Superior temporal gyrus (tissue), 1 donor: ENCODE measurements at regions not wholly inside any gene's neighbourhood (a gene's known extent, or its start where the extent isn't known, plus 50 kb on each side); places are given as distances from the start of the nearest gene placed in this dataset.
"Not testable (repeated sequence)": the region's sequence is repeated elsewhere in the genome, so short reads cannot be mapped to it uniquely, and the experiment has no call there.

Experiments used
- DNase-seq: peaks from one replicate; pipeline ENCODE4 v3.0.0-alpha.2; 2016; ENCODE audit errors: extremely low spot score

- no peak for DNase-seq
Observed at GRCh38 chr18:46226461-46226860, 122.3 kb downstream of the HAUS1 start.

GRCh38 chr18:46229641-46230040 lies 125.5 kb downstream of the HAUS1 start:
- DNase-seq = not testable (repeated sequence)

- no peak for DNase-seq
Observed at GRCh38 chr18:46236156-46236555, 132.0 kb downstream of the HAUS1 start.

- DNase-seq = no peak
Observed at GRCh38 chr18:46237891-46238290, 133.7 kb downstream of the HAUS1 start.

- no peak for DNase-seq
Observed at GRCh38 chr18:46239549-46239948, 135.4 kb downstream of the HAUS1 start.

- no peak for DNase-seq
Observed at GRCh38 chr18:46239998-46240397, 135.8 kb downstream of the HAUS1 start.

GRCh38 chr18:46241393-46241792 lies 137.2 kb downstream of the HAUS1 start:
- DNase-seq = not testable (repeated sequence)

- no peak for DNase-seq
Observed at GRCh38 chr18:46242183-46242582, 138.0 kb downstream of the HAUS1 start.

- DNase-seq = no peak
Observed at GRCh38 chr18:46243095-46243494, 138.9 kb downstream of the HAUS1 start.

- DNase-seq = no peak
Observed at GRCh38 chr18:46243673-46244072, 139.5 kb downstream of the HAUS1 start.

- DNase-seq = no peak
Observed at GRCh38 chr18:46246101-46246500, 141.9 kb downstream of the HAUS1 start.

GRCh38 chr18:46247942-46248341 lies 143.8 kb downstream of the HAUS1 start:
- DNase-seq = no peak

- DNase-seq = no peak
Observed at GRCh38 chr18:46250084-46250811, 146.1 kb downstream of the HAUS1 start.

GRCh38 chr18:46250812-46251173 lies 146.6 kb downstream of the HAUS1 start:
- no peak for DNase-seq

GRCh38 chr18:46252759-46253158 lies 148.6 kb downstream of the HAUS1 start:
- no peak for DNase-seq

- DNase-seq = no peak
Observed at GRCh38 chr18:46253498-46253897, 149.3 kb downstream of the HAUS1 start.

- no peak for DNase-seq
Observed at GRCh38 chr18:46256078-46256477, 151.9 kb downstream of the HAUS1 start.

- no peak for DNase-seq
Observed at GRCh38 chr18:46257366-46257765, 153.2 kb downstream of the HAUS1 start.

GRCh38 chr18:46260016-46260878 lies 156.1 kb downstream of the HAUS1 start:
- no peak for DNase-seq

- DNase-seq = no peak
Observed at GRCh38 chr18:46260879-46261143, 156.6 kb downstream of the HAUS1 start.

- DNase-seq = no peak
Observed at GRCh38 chr18:46261799-46262198, 157.6 kb downstream of the HAUS1 start.

GRCh38 chr18:46262856-46263255 lies 158.7 kb downstream of the HAUS1 start:
- no peak for DNase-seq

GRCh38 chr18:46264255-46264654 lies 160.1 kb downstream of the HAUS1 start:
- DNase-seq = no peak
